Ammon's horn (tissue), 1 donor: ENCODE measurements at regions not wholly inside any gene's neighbourhood (a gene's known extent, or its start where the extent isn't known, plus 50 kb on each side); places are given as distances from the start of the nearest gene placed in this dataset.

Experiments
- DNase-seq: peaks from one replicate; pipeline ENCODE4 v3.0.0-alpha.2; 2016; ENCODE audit warnings: low spot score

GRCh38 chr20:40769677-40770285 lies 80.7 kb upstream of the MAFB start:
- DNase-seq: peak; percentile 36

GRCh38 chr20:40770564-40771307 lies 81.7 kb upstream of the MAFB start:
- peak; percentile 65 for DNase-seq

GRCh38 chr20:40771308-40771610 lies 82.2 kb upstream of the MAFB start:
- no peak for DNase-seq

GRCh38 chr20:40771848-40772511 lies 82.9 kb upstream of the MAFB start:
- DNase-seq: no peak

GRCh38 chr20:40773376-40773775 lies 84.3 kb upstream of the MAFB start:
- DNase-seq: no peak

- no peak for DNase-seq
Observed at GRCh38 chr20:40774252-40774651, 85.2 kb upstream of the MAFB start.

- DNase-seq: no peak
Observed at GRCh38 chr20:40775561-40776146, 86.6 kb upstream of the MAFB start.

GRCh38 chr20:40776466-40777457 lies 87.7 kb upstream of the MAFB start:
- DNase-seq: no peak

- DNase-seq: no peak
Observed at GRCh38 chr20:40777653-40778052, 88.6 kb upstream of the MAFB start.

- DNase-seq: peak; percentile 36
Observed at GRCh38 chr20:40778894-40779496, 90.0 kb upstream of the MAFB start.

- DNase-seq: no peak
Observed at GRCh38 chr20:40781327-40782042, 92.4 kb upstream of the MAFB start.

- no peak for DNase-seq
Observed at GRCh38 chr20:40782043-40782368, 93.0 kb upstream of the MAFB start.

GRCh38 chr20:40785346-40785745 lies 96.3 kb upstream of the MAFB start:
- no peak for DNase-seq

- DNase-seq: no peak
Observed at GRCh38 chr20:40786336-40786735, 97.3 kb upstream of the MAFB start.

GRCh38 chr20:40787941-40788340 lies 98.9 kb upstream of the MAFB start:
- DNase-seq: no peak

GRCh38 chr20:40797425-40797824 lies 108.4 kb upstream of the MAFB start:
- DNase-seq: no peak

GRCh38 chr20:40798066-40798465 lies 109.0 kb upstream of the MAFB start:
- no peak for DNase-seq

- no peak for DNase-seq
Observed at GRCh38 chr20:40802886-40803285, 113.8 kb upstream of the MAFB start.

GRCh38 chr20:40803381-40803780 lies 114.3 kb upstream of the MAFB start:
- DNase-seq: no peak

- no peak for DNase-seq
Observed at GRCh38 chr20:40805592-40805991, 116.6 kb upstream of the MAFB start.
